ENCODE measurements at regions not wholly inside any gene's neighbourhood (a gene's known extent, or its start where the extent isn't known, plus 50 kb on each side); places are given as distances from the start of the nearest gene placed in this dataset.

DNA sequence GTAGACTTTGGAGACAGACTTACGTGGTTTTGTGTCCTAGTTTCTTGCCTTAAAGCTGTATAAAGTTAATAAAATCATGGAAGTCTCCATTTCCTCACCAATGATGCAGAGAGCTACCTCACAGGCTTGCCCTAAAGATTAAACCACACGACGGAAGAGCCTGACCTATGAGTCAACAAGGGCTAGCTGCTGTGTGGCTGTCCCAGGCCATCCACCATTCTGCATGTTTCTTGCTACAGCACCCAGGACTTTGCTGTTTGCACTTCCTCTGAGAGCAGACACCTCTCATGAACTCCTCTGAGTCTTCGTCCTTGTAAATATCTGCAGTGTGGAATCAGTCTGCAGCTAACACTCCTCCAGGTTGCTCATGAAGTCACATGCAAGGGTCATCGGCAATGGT is 160.0 kb upstream of the TRIB2 start:
- no peaks in the 10 kb centered on the region for H3K27me3 ChIP-seq (ENCODE audit: insufficient read depth, low read depth)
- peak in 1 of 2 experiments; percentile 40 for DNase-seq
- H3K4me3 ChIP-seq = no peak overlapping the region
- H3K27ac ChIP-seq = no peak overlapping the region
- H4K20me1 ChIP-seq (ENCODE audit: insufficient read depth) = no peaks in the 10 kb centered on the region
- no peak overlapping the region for H2AFZ ChIP-seq
- H3K4me2 ChIP-seq = no peak overlapping the region
- no peaks in the 10 kb centered on the region for H3K9me3 ChIP-seq (ENCODE audit: insufficient read depth, low read depth)
- peaks cover 7% of the 10 kb centered on the region; the same call in 1 of the 2 replicates for H3F3A ChIP-seq (ENCODE audit: insufficient read depth, low read depth)
- POLR2A ChIA-PET (ENCODE audit: unreplicated experiment) = interaction anchor here (0.5 to 0.6 kb wide), 3 partner anchors 10 to 615 kb away, joined by 3 to 6 read pairs (median 5); no protein-coding TSS in a partner anchor
- no peaks in the 10 kb centered on the region for H3K9me2 ChIP-seq (ENCODE audit: insufficient read depth)
- no peaks in the 10 kb centered on the region for H3K79me2 ChIP-seq (ENCODE audit: low read depth)
- CTCF ChIA-PET = interaction anchor here (0.6 to 1.0 kb wide), 4 partner anchors 22 to 727 kb away, joined by 3 to 9 read pairs (median 3); partner anchors contain the start of gene TRIB2
- TF ChIP-seq EZH2 (IDR thresholded peaks at IDR 0.05; ENCODE audit: low read depth) = no peak
- TF ChIP-seq, protein P1, sequence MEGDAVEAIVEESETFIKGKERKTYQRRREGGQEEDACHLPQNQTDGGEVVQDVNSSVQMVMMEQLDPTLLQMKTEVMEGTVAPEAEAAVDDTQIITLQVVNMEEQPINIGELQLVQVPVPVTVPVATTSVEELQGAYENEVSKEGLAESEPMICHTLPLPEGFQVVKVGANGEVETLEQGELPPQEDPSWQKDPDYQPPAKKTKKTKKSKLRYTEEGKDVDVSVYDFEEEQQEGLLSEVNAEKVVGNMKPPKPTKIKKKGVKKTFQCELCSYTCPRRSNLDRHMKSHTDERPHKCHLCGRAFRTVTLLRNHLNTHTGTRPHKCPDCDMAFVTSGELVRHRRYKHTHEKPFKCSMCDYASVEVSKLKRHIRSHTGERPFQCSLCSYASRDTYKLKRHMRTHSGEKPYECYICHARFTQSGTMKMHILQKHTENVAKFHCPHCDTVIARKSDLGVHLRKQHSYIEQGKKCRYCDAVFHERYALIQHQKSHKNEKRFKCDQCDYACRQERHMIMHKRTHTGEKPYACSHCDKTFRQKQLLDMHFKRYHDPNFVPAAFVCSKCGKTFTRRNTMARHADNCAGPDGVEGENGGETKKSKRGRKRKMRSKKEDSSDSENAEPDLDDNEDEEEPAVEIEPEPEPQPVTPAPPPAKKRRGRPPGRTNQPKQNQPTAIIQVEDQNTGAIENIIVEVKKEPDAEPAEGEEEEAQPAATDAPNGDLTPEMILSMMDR (conservative IDR thresholded peaks at IDR 0.05) = no peak
- no peaks in the 10 kb centered on the region for H3K36me3 ChIP-seq (ENCODE audit: low read depth)
- no TSS peak for BruUV-seq (replicated peaks)
- peaks cover 19% of the 10 kb centered on the region for H3K4me1 ChIP-seq (replicated peaks; ENCODE audit: insufficient read depth)
- intact Hi-C loops (cut with micrococcal nuclease; ENCODE audit: unreplicated experiment) = loop anchor here (10.0 kb wide), 2 partner anchors 692 to 722 kb away; no protein-coding TSS in a partner anchor

DNA sequence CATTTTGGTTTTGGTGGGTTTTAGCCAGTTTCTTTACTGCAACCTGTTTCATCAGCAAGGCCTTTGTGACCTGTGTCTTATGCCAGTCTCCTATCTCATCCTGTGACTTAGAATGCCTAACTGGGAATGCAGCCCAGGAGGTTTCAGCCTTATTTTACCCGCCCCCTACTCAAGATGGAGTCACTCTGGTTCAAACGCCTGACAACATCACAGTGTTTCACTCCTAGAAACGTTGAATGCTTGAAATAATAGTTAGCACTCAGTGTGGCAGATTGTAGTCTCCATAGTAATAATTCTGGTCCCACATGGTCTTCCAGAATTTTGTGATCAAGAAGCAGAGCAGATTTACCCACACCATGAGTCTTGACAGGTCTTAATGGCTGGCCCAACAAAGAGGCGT is 159.0 kb upstream of the TRIB2 start:
- no TSS peak for BruUV-seq (replicated peaks)
- H3K4me3 ChIP-seq = no peak overlapping the region
- H3K4me2 ChIP-seq = no peak overlapping the region
- DNase-seq = no peak
- no peak overlapping the region for H3K27ac ChIP-seq
- no peaks in the 10 kb centered on the region for H3K79me2 ChIP-seq (ENCODE audit: low read depth)
- H2AFZ ChIP-seq = no peak overlapping the region
- no peaks in the 10 kb centered on the region for H3K36me3 ChIP-seq (ENCODE audit: low read depth)
- CTCF ChIA-PET = no interaction called here
- no peaks in the 10 kb centered on the region for H4K20me1 ChIP-seq (ENCODE audit: insufficient read depth)
- no peaks in the 10 kb centered on the region for H3K9me2 ChIP-seq (ENCODE audit: insufficient read depth)
- peaks cover 19% of the 10 kb centered on the region for H3K4me1 ChIP-seq (replicated peaks; ENCODE audit: insufficient read depth)
- TF ChIP-seq, protein P1 (conservative IDR thresholded peaks at IDR 0.05) = no peak
- no peak for TF ChIP-seq EZH2 (IDR thresholded peaks at IDR 0.05; ENCODE audit: low read depth)
- peaks cover 7% of the 10 kb centered on the region; the same call in 1 of the 2 replicates for H3F3A ChIP-seq (ENCODE audit: insufficient read depth, low read depth)
- no peaks in the 10 kb centered on the region for H3K27me3 ChIP-seq (ENCODE audit: insufficient read depth, low read depth)
- POLR2A ChIA-PET (ENCODE audit: unreplicated experiment) = interaction anchor here (0.6 kb wide), 1 partner anchor 23 kb away, joined by 13 read pairs; no protein-coding TSS in a partner anchor
- intact Hi-C loops (cut with micrococcal nuclease; ENCODE audit: unreplicated experiment) = loop anchor here (10.0 kb wide), 2 partner anchors 693 to 723 kb away; no protein-coding TSS in a partner anchor
- no peaks in the 10 kb centered on the region for H3K9me3 ChIP-seq (ENCODE audit: insufficient read depth, low read depth)

DNA sequence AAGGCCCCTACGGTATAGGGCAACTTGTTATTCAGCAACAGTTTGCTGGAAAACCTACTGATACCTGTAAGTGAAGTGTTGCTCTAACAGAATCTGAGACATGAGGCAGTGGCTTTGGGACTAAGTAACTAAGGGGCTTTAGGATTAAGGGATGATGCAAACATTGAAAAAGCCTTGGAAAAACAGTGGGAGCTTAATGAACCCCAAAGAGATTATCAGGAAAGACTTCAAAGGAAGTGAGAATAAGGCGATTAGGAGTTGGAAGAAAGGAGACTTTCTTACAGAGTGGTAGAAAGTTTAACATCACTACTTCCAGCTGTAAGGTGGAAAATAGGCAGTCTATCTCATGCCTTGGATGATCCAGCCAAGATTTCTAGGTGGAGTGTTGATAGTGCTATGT is 158.2 kb upstream of the TRIB2 start:
- CTCF ChIA-PET = no interaction called here
- POLR2A ChIA-PET (ENCODE audit: unreplicated experiment) = interaction anchor here (0.6 kb wide), 1 partner anchor 25 kb away, joined by 6 read pairs; no protein-coding TSS in a partner anchor
- intact Hi-C loops (cut with micrococcal nuclease; ENCODE audit: unreplicated experiment) = loop anchor here (10.0 kb wide), 2 partner anchors 694 to 724 kb away; no protein-coding TSS in a partner anchor

More for the DNA sequence above, 158.2 kb upstream of the TRIB2 start:
- no peak overlapping the region for H3K4me3 ChIP-seq
- H2AFZ ChIP-seq = no peak overlapping the region
- H3K79me2 ChIP-seq (ENCODE audit: low read depth) = no peaks in the 10 kb centered on the region
- H3K4me2 ChIP-seq = no peak overlapping the region
- TF ChIP-seq EZH2 (IDR thresholded peaks at IDR 0.05; ENCODE audit: low read depth) = no peak
- TF ChIP-seq, protein P1 (conservative IDR thresholded peaks at IDR 0.05) = no peak
- no peaks in the 10 kb centered on the region for H3K27me3 ChIP-seq (ENCODE audit: insufficient read depth, low read depth)
- H4K20me1 ChIP-seq (ENCODE audit: insufficient read depth) = no peaks in the 10 kb centered on the region
- no peaks in the 10 kb centered on the region for H3K36me3 ChIP-seq (ENCODE audit: low read depth)
- H3K9me3 ChIP-seq (ENCODE audit: insufficient read depth, low read depth) = no peaks in the 10 kb centered on the region
- DNase-seq = no peak
- peaks cover 7% of the 10 kb centered on the region; the same call in 1 of the 2 replicates for H3F3A ChIP-seq (ENCODE audit: insufficient read depth, low read depth)
- no peaks in the 10 kb centered on the region for H3K9me2 ChIP-seq (ENCODE audit: insufficient read depth)
- BruUV-seq (replicated peaks) = no TSS peak
- H3K27ac ChIP-seq = no peak overlapping the region
- H3K4me1 ChIP-seq (replicated peaks; ENCODE audit: insufficient read depth) = peaks cover 19% of the 10 kb centered on the region
